ENCODE measurements at regions not wholly inside any gene's neighbourhood (a gene's known extent, or its start where the extent isn't known, plus 50 kb on each side); places are given as distances from the start of the nearest gene placed in this dataset.
A peak's percentile ranks its signal among the peaks of the same experiment; 100 is the strongest.

DNA sequence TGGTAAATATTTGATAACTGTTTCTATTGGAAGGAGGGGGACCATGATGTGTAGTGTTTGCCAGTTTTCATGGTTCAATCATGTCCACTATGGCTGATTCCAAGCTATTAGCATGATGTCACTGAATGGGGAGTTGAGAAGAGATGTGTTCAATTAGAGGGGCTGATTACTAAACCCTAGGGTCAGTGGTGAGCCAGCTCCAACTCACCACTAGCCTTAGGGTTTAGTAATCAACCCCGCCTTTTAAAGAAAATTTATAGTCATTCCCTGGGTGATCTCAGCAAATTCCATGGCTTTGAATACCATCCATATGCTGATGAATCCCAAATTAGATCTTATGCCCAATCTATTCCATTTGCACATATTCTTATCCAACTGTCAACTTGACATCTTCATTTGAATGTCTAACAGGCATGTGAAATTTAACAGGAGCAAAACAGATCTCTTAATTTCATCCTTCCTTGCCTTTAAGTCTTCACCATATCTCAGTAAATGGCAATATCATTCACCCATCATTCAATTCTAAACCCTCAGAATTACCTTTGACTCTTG is 98.8 kb downstream of the GCNT1 start:
- H3K27me3 ChIP-seq (ENCODE audit: insufficient read depth, poor library complexity, severe bottlenecking) = no peaks in the 10 kb centered on the region
- DNase-seq (ENCODE audit: low read depth in 1 of 2, low spot score in 1 of 2) = no peak
- no peak overlapping the region for H3K27ac ChIP-seq (replicated peaks)
- no peak for TF ChIP-seq POLR2AphosphoS5 (IDR thresholded peaks at IDR 0.05; ENCODE audit: low read depth)
- TF ChIP-seq GABPA (IDR thresholded peaks at IDR 0.05; ENCODE audit: low read depth) = no peak
- TF ChIP-seq SPI1 (IDR thresholded peaks at IDR 0.05; ENCODE audit: borderline replicate concordance, low read depth) = no peak
- TF ChIP-seq, protein P1, sequence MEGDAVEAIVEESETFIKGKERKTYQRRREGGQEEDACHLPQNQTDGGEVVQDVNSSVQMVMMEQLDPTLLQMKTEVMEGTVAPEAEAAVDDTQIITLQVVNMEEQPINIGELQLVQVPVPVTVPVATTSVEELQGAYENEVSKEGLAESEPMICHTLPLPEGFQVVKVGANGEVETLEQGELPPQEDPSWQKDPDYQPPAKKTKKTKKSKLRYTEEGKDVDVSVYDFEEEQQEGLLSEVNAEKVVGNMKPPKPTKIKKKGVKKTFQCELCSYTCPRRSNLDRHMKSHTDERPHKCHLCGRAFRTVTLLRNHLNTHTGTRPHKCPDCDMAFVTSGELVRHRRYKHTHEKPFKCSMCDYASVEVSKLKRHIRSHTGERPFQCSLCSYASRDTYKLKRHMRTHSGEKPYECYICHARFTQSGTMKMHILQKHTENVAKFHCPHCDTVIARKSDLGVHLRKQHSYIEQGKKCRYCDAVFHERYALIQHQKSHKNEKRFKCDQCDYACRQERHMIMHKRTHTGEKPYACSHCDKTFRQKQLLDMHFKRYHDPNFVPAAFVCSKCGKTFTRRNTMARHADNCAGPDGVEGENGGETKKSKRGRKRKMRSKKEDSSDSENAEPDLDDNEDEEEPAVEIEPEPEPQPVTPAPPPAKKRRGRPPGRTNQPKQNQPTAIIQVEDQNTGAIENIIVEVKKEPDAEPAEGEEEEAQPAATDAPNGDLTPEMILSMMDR (IDR thresholded peaks at IDR 0.05; ENCODE audit: insufficient read depth, low read length) = no peak
- TF ChIP-seq, protein P2, sequence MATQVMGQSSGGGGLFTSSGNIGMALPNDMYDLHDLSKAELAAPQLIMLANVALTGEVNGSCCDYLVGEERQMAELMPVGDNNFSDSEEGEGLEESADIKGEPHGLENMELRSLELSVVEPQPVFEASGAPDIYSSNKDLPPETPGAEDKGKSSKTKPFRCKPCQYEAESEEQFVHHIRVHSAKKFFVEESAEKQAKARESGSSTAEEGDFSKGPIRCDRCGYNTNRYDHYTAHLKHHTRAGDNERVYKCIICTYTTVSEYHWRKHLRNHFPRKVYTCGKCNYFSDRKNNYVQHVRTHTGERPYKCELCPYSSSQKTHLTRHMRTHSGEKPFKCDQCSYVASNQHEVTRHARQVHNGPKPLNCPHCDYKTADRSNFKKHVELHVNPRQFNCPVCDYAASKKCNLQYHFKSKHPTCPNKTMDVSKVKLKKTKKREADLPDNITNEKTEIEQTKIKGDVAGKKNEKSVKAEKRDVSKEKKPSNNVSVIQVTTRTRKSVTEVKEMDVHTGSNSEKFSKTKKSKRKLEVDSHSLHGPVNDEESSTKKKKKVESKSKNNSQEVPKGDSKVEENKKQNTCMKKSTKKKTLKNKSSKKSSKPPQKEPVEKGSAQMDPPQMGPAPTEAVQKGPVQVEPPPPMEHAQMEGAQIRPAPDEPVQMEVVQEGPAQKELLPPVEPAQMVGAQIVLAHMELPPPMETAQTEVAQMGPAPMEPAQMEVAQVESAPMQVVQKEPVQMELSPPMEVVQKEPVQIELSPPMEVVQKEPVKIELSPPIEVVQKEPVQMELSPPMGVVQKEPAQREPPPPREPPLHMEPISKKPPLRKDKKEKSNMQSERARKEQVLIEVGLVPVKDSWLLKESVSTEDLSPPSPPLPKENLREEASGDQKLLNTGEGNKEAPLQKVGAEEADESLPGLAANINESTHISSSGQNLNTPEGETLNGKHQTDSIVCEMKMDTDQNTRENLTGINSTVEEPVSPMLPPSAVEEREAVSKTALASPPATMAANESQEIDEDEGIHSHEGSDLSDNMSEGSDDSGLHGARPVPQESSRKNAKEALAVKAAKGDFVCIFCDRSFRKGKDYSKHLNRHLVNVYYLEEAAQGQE (IDR thresholded peaks at IDR 0.05; ENCODE audit: insufficient replicate concordance, low read depth) = no peak
- H3K4me3 ChIP-seq (replicated peaks; ENCODE audit: insufficient read depth, low read length) = no peak overlapping the region

DNA sequence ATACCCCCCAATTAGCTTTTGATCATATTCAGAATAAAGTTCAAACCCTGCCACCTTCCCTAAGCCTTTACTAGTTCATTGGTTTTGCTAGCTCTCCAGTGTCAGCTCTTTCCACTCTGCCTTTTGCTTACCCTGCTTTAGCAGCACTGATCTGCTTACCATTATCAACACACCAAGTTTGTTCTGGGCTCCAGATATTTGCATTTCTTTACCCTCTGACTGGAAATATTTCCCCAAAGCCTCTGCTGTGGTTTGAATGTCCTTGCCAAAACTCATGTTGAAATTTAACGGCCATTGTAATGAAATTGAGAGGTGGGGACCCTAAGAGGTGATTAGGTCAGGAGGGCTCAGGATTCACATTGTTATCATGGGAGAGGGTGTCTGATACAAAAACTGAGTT is 99.5 kb downstream of the GCNT1 start:
- no peak for DNase-seq (ENCODE audit: low read depth in 1 of 2, low spot score in 1 of 2)
- no peaks in the 10 kb centered on the region for H3K27me3 ChIP-seq (ENCODE audit: insufficient read depth, poor library complexity, severe bottlenecking)
- TF ChIP-seq, protein P1 (IDR thresholded peaks at IDR 0.05; ENCODE audit: insufficient read depth, low read length) = no peak
- TF ChIP-seq SPI1 (IDR thresholded peaks at IDR 0.05; ENCODE audit: borderline replicate concordance, low read depth) (0 out of 2 replicates have a peak, but pooled peaks have one; percentile 9), POLR2AphosphoS5 (IDR thresholded peaks at IDR 0.05; ENCODE audit: low read depth) (no peak)
- H3K4me3 ChIP-seq (replicated peaks; ENCODE audit: insufficient read depth, low read length) = no peak overlapping the region
- no peak overlapping the region for H3K27ac ChIP-seq (replicated peaks)

DNA sequence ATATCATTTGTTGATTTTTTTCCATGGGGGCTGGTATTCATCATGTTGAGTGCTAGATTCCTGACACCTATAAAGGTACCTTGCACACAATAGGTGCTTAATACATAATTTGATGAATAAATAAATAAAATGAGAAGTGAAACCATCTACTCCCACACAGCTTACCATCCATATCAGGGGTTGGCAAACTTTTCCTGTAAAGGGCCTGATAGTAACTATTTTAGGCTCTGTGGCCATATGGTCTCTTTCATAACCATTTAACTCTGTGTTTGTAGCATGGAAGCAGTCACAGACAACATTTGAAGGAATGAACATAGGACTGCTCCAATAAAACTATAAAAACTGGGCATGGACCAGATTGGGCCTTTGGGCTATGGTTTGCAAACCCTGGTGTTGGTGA is 100.3 kb downstream of the GCNT1 start:
- H3K27me3 ChIP-seq (ENCODE audit: insufficient read depth, poor library complexity, severe bottlenecking) = no peaks in the 10 kb centered on the region
- DNase-seq (ENCODE audit: low read depth in 1 of 2, low spot score in 1 of 2) = peak; percentile 6 to 56
- H3K4me3 ChIP-seq (replicated peaks; ENCODE audit: insufficient read depth, low read length) = no peak overlapping the region
- H3K27ac ChIP-seq (replicated peaks) = no peak overlapping the region
- TF ChIP-seq GABPA (IDR thresholded peaks at IDR 0.05; ENCODE audit: low read depth) (no peak), SPI1 (IDR thresholded peaks at IDR 0.05; ENCODE audit: borderline replicate concordance, low read depth) (no peak; the same call in 1 of the 2 replicates), POLR2AphosphoS5 (IDR thresholded peaks at IDR 0.05; ENCODE audit: low read depth) (no peak)
- TF ChIP-seq, protein P1 (IDR thresholded peaks at IDR 0.05; ENCODE audit: insufficient read depth, low read length) = no peak
- TF ChIP-seq, protein P2 (IDR thresholded peaks at IDR 0.05; ENCODE audit: insufficient replicate concordance, low read depth) = no peak

DNA sequence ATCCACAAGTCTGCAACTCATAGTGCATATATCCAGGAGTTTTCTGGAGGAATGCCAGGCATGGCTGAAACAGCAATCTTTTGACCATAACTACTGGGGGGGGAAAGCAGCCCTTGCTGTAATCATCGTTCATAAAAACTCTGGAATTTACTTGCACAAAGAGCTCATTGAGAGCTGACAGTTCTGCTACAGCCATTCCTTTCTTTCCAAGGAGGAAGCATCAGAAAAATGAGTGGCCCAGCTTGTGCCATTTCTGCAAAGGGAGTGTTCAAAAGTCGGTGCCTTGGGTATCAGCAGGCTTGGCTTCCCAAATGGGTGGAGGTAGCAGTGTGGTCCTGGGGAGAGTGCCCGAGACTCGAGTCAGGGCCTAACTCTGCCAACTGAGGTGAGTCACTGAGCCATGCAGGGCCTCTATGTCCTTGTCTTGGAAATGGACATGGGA is 101.5 kb downstream of the GCNT1 start:
- no peak for DNase-seq (ENCODE audit: low read depth in 1 of 2, low spot score in 1 of 2)
- no peaks in the 10 kb centered on the region for H3K27me3 ChIP-seq (ENCODE audit: insufficient read depth, poor library complexity, severe bottlenecking)

More for the DNA sequence above, 101.5 kb downstream of the GCNT1 start:
- Histone ChIP-seq H3K27ac (replicated peaks) (no peak overlapping the region), H3K4me3 (replicated peaks; ENCODE audit: insufficient read depth, low read length) (no peak overlapping the region)
- TF ChIP-seq POLR2AphosphoS5 (IDR thresholded peaks at IDR 0.05; ENCODE audit: low read depth) = no peak
- TF ChIP-seq, protein P2 (IDR thresholded peaks at IDR 0.05; ENCODE audit: insufficient replicate concordance, low read depth) = no peak
- TF ChIP-seq, protein P1 (IDR thresholded peaks at IDR 0.05; ENCODE audit: insufficient read depth, low read length) = no peak
- no peak for TF ChIP-seq SPI1 (IDR thresholded peaks at IDR 0.05; ENCODE audit: borderline replicate concordance, low read depth)
- TF ChIP-seq GABPA (IDR thresholded peaks at IDR 0.05; ENCODE audit: low read depth) = no peak
